Astrocyte (in vitro differentiated cells and primary cell): ENCODE measurements at regions not wholly inside any gene's neighbourhood (a gene's known extent, or its start where the extent isn't known, plus 50 kb on each side); places are given as distances from the start of the nearest gene placed in this dataset.

Experiments
- EZH2 ChIP-seq: IDR thresholded peaks from 2 replicates; pipeline ENCODE4 v1.6.1; 2012; ENCODE audit warnings: mild to moderate bottlenecking, low read length, inconsistent platforms; ENCODE audit not compliant: insufficient read depth
- TF ChIP-seq, protein P1 (sequence below): IDR thresholded peaks from 2 replicates; pipeline ENCODE4 v1.5.1; 2011; ENCODE audit warnings: low read depth, mild to moderate bottlenecking, inconsistent platforms, low read length, moderate library complexity; ENCODE audit not compliant: insufficient read depth

- TF ChIP-seq EZH2 = no peak
- TF ChIP-seq, protein P1, sequence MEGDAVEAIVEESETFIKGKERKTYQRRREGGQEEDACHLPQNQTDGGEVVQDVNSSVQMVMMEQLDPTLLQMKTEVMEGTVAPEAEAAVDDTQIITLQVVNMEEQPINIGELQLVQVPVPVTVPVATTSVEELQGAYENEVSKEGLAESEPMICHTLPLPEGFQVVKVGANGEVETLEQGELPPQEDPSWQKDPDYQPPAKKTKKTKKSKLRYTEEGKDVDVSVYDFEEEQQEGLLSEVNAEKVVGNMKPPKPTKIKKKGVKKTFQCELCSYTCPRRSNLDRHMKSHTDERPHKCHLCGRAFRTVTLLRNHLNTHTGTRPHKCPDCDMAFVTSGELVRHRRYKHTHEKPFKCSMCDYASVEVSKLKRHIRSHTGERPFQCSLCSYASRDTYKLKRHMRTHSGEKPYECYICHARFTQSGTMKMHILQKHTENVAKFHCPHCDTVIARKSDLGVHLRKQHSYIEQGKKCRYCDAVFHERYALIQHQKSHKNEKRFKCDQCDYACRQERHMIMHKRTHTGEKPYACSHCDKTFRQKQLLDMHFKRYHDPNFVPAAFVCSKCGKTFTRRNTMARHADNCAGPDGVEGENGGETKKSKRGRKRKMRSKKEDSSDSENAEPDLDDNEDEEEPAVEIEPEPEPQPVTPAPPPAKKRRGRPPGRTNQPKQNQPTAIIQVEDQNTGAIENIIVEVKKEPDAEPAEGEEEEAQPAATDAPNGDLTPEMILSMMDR = no peak
These were observed 80.4 kb upstream of the JAZF1 start for GRCh38 chr7:28260969-28261368.
